Pancreas (tissue), 10 donors: ENCODE measurements at regions not wholly inside any gene's neighbourhood (a gene's known extent, or its start where the extent isn't known, plus 50 kb on each side); places are given as distances from the start of the nearest gene placed in this dataset.

Experiments used
- ATAC-seq, 4 donors: fragments of 200-7000 bp; cut with Tn5 transposase; one replicate each; pipeline versions ENCODE4 v1.8.0 to v1.9.1; 2020; ENCODE audit warnings: mild to moderate bottlenecking in 4 of 4, moderate library complexity in 4 of 4
- DNase-seq, 6 donors: peaks; one replicate each; pipeline ENCODE4 v3.0.0-alpha.2; 2020
- FAIRE-seq: peaks from 2 replicates; lab custom pipeline; 2012; peaks lifted over from hg19 to GRCh38; lab: Jason Lieb, UNC
- H3K27ac ChIP-seq, 4 donors: fragments of 200-600 bp; sonication (generic); 1 replicate in 3 of 4; 2 replicates in 1 of 4; pipeline versions ENCODE4 v1.5.0 to v1.8.0; 2020
- H3K27me3 ChIP-seq, 4 donors: fragments of 200-600 bp; one replicate each; pipeline ENCODE4 v1.8.0; 2021
- H3K36me3 ChIP-seq, 3 donors: fragments of 200-600 bp; sonication (generic) in 1 of 3; one replicate each; pipeline versions ENCODE4 v1.5.0 to v1.8.0; 2020 to 2021
- H3K4me1 ChIP-seq, 3 donors: fragments of 200-600 bp; one replicate each; pipeline ENCODE4 v1.8.0; 2021
- H3K4me3 ChIP-seq, 4 donors: fragments of 200-600 bp; sonication (generic) in 2 of 4; one replicate each; pipeline versions ENCODE4 v1.5.0 to v1.8.0; 2020 to 2021
- H3K9me3 ChIP-seq, 4 donors: fragments of 200-600 bp; one replicate each; pipeline ENCODE4 v1.8.0; 2021
- WGBS, 2 donors: extraction: QIAGEN DNeasy Blood & Tissue Kit; methylation state at CpG; one replicate each; pipeline ENCODE4 v1.1.7; 2013; 5-methylcytosine and 5-hydroxymethylcytosine counted together
- intact Hi-C, 3 donors: fragments of 100-400 bp; cut with DNase I; formaldehyde crosslinking; loops; one replicate each; pipeline versions ENCODE4 v1.11.1 to v1.14.2; 2022
- TF ChIP-seq, protein P1 (sequence below), 4 donors: fragments of 200-600 bp; sonication (generic) in 3 of 4; IDR thresholded peaks; one replicate each; pipeline versions ENCODE4 v1.5.0 to v1.8.0; 2021; ENCODE audit warnings: antibody characterized with exemption in 4 of 4
- donor health status: healthy with polysubstance abuse.
- donor health status: DM: no; HTN: no; CAD: no; lungs with moderate emphysema.
- donor health status: DM: no; HTN: no; CAD: no.
- donor health status: control.
- donor health status: control.
- donor health status: Bipolar disorder and iron deficiency.
- donor health status: DM: yes; HTN: yes; CAD: no.
- donor health status: DM: no; HTN: no; CAD: no.
- donor health status: DM: no; HTN: no; CAD: no.
- donor health status: DM: yes; HTN: yes; CAD: no.

- Histone ChIP-seq H3K27me3 (no peaks in the 10 kb centered on the region), H3K4me1 (no peaks in the 10 kb centered on the region), H3K36me3 (no peaks in the 10 kb centered on the region), H3K4me3 (no peak overlapping the region), H3K27ac (no peak overlapping the region), H3K9me3 (no peaks in the 10 kb centered on the region)
- DNase-seq = no peak
- intact Hi-C loops = no loop called here
- no peak for ATAC-seq
- WGBS, 2 donors = 85 to 88% methylated on average over 1 of the region's 1 CpG
- TF ChIP-seq, protein P1, sequence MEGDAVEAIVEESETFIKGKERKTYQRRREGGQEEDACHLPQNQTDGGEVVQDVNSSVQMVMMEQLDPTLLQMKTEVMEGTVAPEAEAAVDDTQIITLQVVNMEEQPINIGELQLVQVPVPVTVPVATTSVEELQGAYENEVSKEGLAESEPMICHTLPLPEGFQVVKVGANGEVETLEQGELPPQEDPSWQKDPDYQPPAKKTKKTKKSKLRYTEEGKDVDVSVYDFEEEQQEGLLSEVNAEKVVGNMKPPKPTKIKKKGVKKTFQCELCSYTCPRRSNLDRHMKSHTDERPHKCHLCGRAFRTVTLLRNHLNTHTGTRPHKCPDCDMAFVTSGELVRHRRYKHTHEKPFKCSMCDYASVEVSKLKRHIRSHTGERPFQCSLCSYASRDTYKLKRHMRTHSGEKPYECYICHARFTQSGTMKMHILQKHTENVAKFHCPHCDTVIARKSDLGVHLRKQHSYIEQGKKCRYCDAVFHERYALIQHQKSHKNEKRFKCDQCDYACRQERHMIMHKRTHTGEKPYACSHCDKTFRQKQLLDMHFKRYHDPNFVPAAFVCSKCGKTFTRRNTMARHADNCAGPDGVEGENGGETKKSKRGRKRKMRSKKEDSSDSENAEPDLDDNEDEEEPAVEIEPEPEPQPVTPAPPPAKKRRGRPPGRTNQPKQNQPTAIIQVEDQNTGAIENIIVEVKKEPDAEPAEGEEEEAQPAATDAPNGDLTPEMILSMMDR (IDR thresholded peaks at IDR 0.05) = no peak
- no peak for FAIRE-seq
Observed at GRCh38 chr5:136732751-136733150, 367.4 kb upstream of the TRPC7 start.

DNA sequence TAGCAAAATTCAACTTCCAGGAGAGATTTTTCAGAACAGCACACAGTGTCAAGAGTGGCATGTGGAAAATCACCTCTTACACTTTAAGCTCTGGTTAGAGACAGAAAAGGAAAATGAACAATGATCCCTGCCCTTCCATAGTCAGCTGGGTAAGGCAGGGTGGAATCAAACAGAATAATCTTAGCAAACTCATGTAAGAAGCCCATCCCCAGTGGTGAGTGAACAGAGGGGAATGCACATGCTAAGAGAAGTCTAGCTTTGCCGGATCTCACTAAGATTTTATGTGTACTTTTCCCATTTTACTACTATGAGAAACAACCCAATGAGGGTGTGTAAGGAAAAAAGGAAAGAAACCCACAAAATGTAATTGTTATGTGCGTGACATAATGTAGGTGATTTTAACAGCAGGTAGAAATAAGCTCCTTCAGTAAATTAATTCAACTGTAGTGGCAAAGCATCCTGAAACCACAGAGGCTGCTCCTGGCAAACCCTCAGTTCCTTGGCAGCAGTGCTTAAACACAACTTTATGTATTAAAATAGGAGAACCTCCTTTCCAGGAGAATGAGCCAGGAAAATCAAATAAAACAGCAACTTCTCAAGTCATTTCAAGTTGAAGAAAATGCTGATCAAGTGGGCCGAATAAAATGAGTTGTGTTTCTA lies 366.0 kb upstream of the TRPC7 start:
- DNase-seq (no peak), FAIRE-seq (no peak), ATAC-seq (no peak)
- Histone ChIP-seq H3K36me3 (no peaks in the 10 kb centered on the region), H3K9me3 (no peaks in the 10 kb centered on the region), H3K4me1 (no peaks in the 10 kb centered on the region), H3K27ac (no peak overlapping the region), H3K4me3 (no peak overlapping the region), H3K27me3 (no peaks in the 10 kb centered on the region)
- TF ChIP-seq, protein P1 (IDR thresholded peaks at IDR 0.05) = no peak
- intact Hi-C loops = no loop called here
- WGBS, 2 donors = 65 to 78% methylated on average over 3 of the region's 3 CpGs

DNA sequence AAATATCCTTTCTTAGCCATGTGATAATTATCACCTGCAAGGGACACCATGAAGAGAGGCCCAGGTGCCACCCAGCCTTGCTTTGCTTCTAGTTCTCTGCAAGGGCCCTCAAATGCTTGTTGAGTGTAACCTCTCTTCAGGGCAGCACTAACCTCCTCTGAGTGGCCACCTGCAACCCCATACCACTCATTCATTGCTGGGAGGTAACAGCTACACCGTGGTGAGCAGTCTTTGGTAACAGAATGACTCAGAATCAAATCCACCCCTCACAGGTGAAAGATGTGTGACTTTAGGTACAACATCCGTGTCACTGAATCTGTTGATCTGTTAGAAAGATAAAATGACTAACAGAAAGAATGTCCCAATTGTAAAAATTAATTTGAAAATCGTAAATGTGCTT lies 365.1 kb upstream of the TRPC7 start:
- ATAC-seq = no peak
- 54 to 64% methylated on average over 3 of the region's 3 CpGs for WGBS, 2 donors
- Histone ChIP-seq H3K9me3 (no peaks in the 10 kb centered on the region), H3K27me3 (no peaks in the 10 kb centered on the region), H3K36me3 (no peaks in the 10 kb centered on the region), H3K27ac (no peak overlapping the region), H3K4me1 (no peaks in the 10 kb centered on the region), H3K4me3 (no peak overlapping the region)
- TF ChIP-seq, protein P1 (IDR thresholded peaks at IDR 0.05) = no peak
- FAIRE-seq = no peak
- DNase-seq = no peak
- intact Hi-C loops = no loop called here

DNA sequence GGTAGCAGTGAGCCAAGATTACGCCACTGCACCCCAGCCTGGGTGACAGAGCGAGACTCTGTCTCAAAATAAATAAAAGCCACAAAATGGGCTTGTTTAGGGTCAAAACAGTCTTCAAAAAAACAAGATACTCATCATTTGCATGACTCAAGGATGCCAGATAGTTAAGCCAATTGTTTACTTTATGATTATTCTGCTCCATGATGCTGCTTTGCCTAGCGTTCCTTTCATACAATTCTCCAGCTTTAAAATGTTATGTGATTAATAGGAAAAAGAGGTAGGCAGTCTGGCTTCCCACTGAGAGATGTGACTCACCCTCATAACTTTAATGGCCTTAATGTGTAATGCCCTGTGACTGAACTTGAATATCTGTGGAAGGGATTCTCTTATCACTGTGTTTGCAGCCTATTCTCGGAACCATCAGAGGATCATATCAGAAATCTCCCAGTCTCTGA lies 364.6 kb upstream of the TRPC7 start:
- Histone ChIP-seq H3K4me3 (no peak overlapping the region), H3K27me3 (no peaks in the 10 kb centered on the region), H3K4me1 (no peaks in the 10 kb centered on the region), H3K36me3 (no peaks in the 10 kb centered on the region), H3K27ac (no peak overlapping the region), H3K9me3 (no peaks in the 10 kb centered on the region)
- no peak for ATAC-seq
- TF ChIP-seq, protein P1 (IDR thresholded peaks at IDR 0.05) = no peak
- FAIRE-seq = no peak
- DNase-seq = no peak
- intact Hi-C loops = no loop called here
- WGBS, 2 donors = 70 to 78% methylated on average over 4 of the region's 4 CpGs

DNA sequence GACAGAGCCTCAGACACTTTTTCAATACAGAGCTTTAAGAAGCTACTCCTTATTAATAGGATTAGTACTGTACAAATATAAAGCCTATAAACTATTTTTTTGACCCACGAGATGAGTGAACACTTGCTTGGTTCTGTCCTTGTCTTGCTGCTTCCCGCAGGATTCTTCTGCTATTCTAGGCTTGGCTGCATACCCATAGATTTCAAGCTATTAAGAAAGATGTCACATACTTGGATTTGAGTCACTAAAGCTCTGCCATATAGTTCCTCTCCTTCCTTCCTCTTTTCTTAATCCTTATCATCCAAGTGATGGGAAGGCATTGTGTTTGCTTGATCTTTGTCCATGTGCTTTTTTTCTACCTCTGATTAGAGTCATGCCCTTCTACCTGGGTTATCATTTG lies 361.2 kb upstream of the TRPC7 start:
- no peaks in the 10 kb centered on the region for H3K4me1 ChIP-seq
- intact Hi-C loops = no loop called here
- WGBS, 2 donors = 60 to 66% methylated on average over 2 of the region's 2 CpGs
- DNase-seq (no peak), ATAC-seq (no peak), FAIRE-seq (no peak)
- no peaks in the 10 kb centered on the region for H3K9me3 ChIP-seq
- H3K36me3 ChIP-seq = no peaks in the 10 kb centered on the region
- TF ChIP-seq, protein P1 (IDR thresholded peaks at IDR 0.05) = no peak
- H3K27me3 ChIP-seq = no peaks in the 10 kb centered on the region
- H3K4me3 ChIP-seq = no peak overlapping the region
- no peak overlapping the region for H3K27ac ChIP-seq
